Endothelial cell of umbilical vein (primary cell): ENCODE measurements at regions not wholly inside any gene's neighbourhood (a gene's known extent, or its start where the extent isn't known, plus 50 kb on each side); places are given as distances from the start of the nearest gene placed in this dataset.

Experiments used
- BruUV-seq: library from RNA; stranded (reverse); fragments of 400-500 nt; replicated peaks from 2 replicates; lab custom pipeline; 2021; lab: Mats Ljungman, UMichigan
- CTCF ChIA-PET: fragments of 300-600, 350-600 bp; sonication (Branson Sonifier 250); formaldehyde crosslinking; loops from one replicate; lab custom pipeline; 2021; ENCODE audit warnings: antibody characterized with exemption, inconsistent platforms; lab: Charles Lee
- POLR2A ChIA-PET: fragments of 300-600, 350-600 bp; sonication (Branson Sonifier 250); formaldehyde crosslinking; loops from one replicate; lab custom pipeline; 2021; ENCODE audit warnings: antibody characterized with exemption, inconsistent platforms; lab: Charles Lee
- DNase-seq: peaks from one replicate; pipeline ENCODE4 v3.0.0-alpha.2; 2011; ENCODE audit warnings: low read depth, low spot score
- FAIRE-seq: peaks from 2 replicates; lab custom pipeline; 2011; peaks lifted over from hg19 to GRCh38; lab: Jason Lieb, UNC
- H2AFZ ChIP-seq: 2 replicates; pipeline ENCODE4 v1.6.0; 2012; ENCODE audit warnings: low read depth, low read length, control low read depth, inconsistent platforms
- H3K27ac ChIP-seq: 2 replicates; pipeline ENCODE4 v1.5.1; 2011; ENCODE audit warnings: low read depth, mild to moderate bottlenecking, control low read depth, low read length, moderate library complexity; ENCODE audit not compliant: insufficient read depth
- H3K27me3 ChIP-seq, 2 experiments: 2 replicates each; pipeline versions ENCODE4 v1.6.0 to v1.6.1; 2011; ENCODE audit warnings: low read length in 2 of 2, mixed read lengths in 1 of 2; ENCODE audit not compliant: control insufficient read depth in 2 of 2, insufficient read depth in 2 of 2
- H3K36me3 ChIP-seq, 2 experiments: 2 replicates in 1 of 2; 3 replicates in 1 of 2; pipeline ENCODE4 v1.5.1; 2011; ENCODE audit warnings: low read length in 2 of 2, mild to moderate bottlenecking in 1 of 2, moderate library complexity in 1 of 2; ENCODE audit not compliant: control insufficient read depth in 2 of 2, insufficient read depth in 2 of 2; ENCODE audit errors: extremely low read depth in 1 of 2
- H3K4me1 ChIP-seq: 3 replicates; pipeline ENCODE4 v1.5.1; 2011; ENCODE audit warnings: mild to moderate bottlenecking, low read length; ENCODE audit not compliant: control insufficient read depth, insufficient read depth; ENCODE audit errors: extremely low read depth
- H3K4me2 ChIP-seq: 2 replicates; pipeline ENCODE4 v1.6.1; 2011; ENCODE audit warnings: low read length, control low read depth, mixed read lengths; ENCODE audit not compliant: insufficient read depth
- H3K4me3 ChIP-seq, 3 experiments: fragments of 200-600 bp in 1 of 3; sonication (generic), shearing (Covaris generic) in 1 of 3; replicated peaks in 1 of 3; 2 replicates each; pipeline ENCODE4 v1.5.1; 2011 to 2016; ENCODE audit warnings: control low read depth in 3 of 3, low read length in 3 of 3, mild to moderate bottlenecking in 2 of 3, inconsistent platforms in 1 of 3, low read depth in 1 of 3, moderate library complexity in 1 of 3; ENCODE audit not compliant: insufficient read depth in 1 of 3
- H3K79me2 ChIP-seq: 2 replicates; pipeline ENCODE4 v1.6.0; 2012; ENCODE audit warnings: low read length, inconsistent platforms; ENCODE audit not compliant: control insufficient read depth, insufficient read depth
- H3K9ac ChIP-seq: replicated peaks from 2 replicates; pipeline ENCODE3; 2011; ENCODE audit warnings: low read length, control low read depth; ENCODE audit not compliant: insufficient read depth; ENCODE audit errors: extremely low read depth
- H3K9me1 ChIP-seq: replicated peaks from 3 replicates; pipeline ENCODE4 v1.6.0; 2011; ENCODE audit warnings: mild to moderate bottlenecking, low read length; ENCODE audit not compliant: control insufficient read depth, insufficient read depth; ENCODE audit errors: extremely low read depth
- H3K9me3 ChIP-seq: replicated peaks from 2 replicates; pipeline ENCODE4 v1.5.1; 2012; ENCODE audit warnings: low read length, inconsistent platforms; ENCODE audit not compliant: control insufficient read depth, insufficient read depth
- H4K20me1 ChIP-seq: replicated peaks from 2 replicates; pipeline ENCODE3; 2011; ENCODE audit warnings: mild to moderate bottlenecking, low read length; ENCODE audit not compliant: control insufficient read depth, insufficient read depth; ENCODE audit errors: extremely low read depth
- EZH2 ChIP-seq: IDR thresholded peaks from 2 replicates; pipeline ENCODE4 v1.6.1; 2012; ENCODE audit warnings: borderline replicate concordance, low read depth, mild to moderate bottlenecking, moderate library complexity, low read length, inconsistent platforms; ENCODE audit not compliant: severe bottlenecking
- FOS ChIP-seq: IDR thresholded peaks from 2 replicates; pipeline ENCODE4 v1.6.1; 2011; ENCODE audit warnings: mild to moderate bottlenecking, low read length, moderate library complexity, borderline replicate concordance; ENCODE audit not compliant: insufficient read depth
- GATA2 ChIP-seq: IDR thresholded peaks from 2 replicates; pipeline ENCODE4 v1.7.0; 2011; ENCODE audit warnings: low read depth, mild to moderate bottlenecking, moderate library complexity, mixed read lengths, low read length; ENCODE audit not compliant: insufficient read length, insufficient read depth
- JUN ChIP-seq: IDR thresholded peaks from 2 replicates; pipeline ENCODE4 v1.6.1; 2011; ENCODE audit warnings: borderline replicate concordance, low read depth; ENCODE audit not compliant: insufficient read length, insufficient read depth
- MYC ChIP-seq: IDR thresholded peaks from one replicate; pipeline ENCODE4 v1.6.1; 2011; ENCODE audit warnings: mild to moderate bottlenecking, low read depth, low read length
- POLR2A ChIP-seq: IDR thresholded peaks from 2 replicates; pipeline ENCODE4 v1.6.1; 2012; ENCODE audit warnings: low read depth, mild to moderate bottlenecking, control low read depth, low read length
- POLR2AphosphoS5 ChIP-seq: IDR thresholded peaks from 2 replicates; pipeline ENCODE4 v1.6.1; 2012; ENCODE audit warnings: low read depth, mild to moderate bottlenecking, control low read depth, low read length, moderate library complexity; ENCODE audit not compliant: insufficient read depth
- dilution Hi-C: fragments of 300-500 bp; cut with MboI; formaldehyde crosslinking; loops from one replicate; pipeline ENCODE4 v1.15.0; 2019; ENCODE audit warnings: low sequenced_read_pairs; ENCODE audit not compliant: extremely low pct_ligation_motif_present
- intact Hi-C: fragments of 100-400 bp; cut with micrococcal nuclease; formaldehyde crosslinking; loops from one replicate; pipeline ENCODE4 v1.10.0; 2022
- TF ChIP-seq, protein P1 (sequence below): IDR thresholded peaks from 2 replicates; pipeline ENCODE4 v1.6.1; 2011; ENCODE audit not compliant: insufficient read depth, insufficient read length
- TF ChIP-seq, protein P2 (sequence below), 2 donors: IDR thresholded peaks; 1 replicate in 1 of 2; 2 replicates in 1 of 2; pipeline ENCODE4 v1.5.1; 2011; ENCODE audit warnings: low read length in 2 of 2, mild to moderate bottlenecking in 2 of 2, moderate library complexity in 2 of 2, control low read depth in 1 of 2, inconsistent platforms in 1 of 2, low read depth in 1 of 2; ENCODE audit not compliant: insufficient read depth in 1 of 2; ENCODE audit errors: extremely low read depth in 1 of 2

DNA sequence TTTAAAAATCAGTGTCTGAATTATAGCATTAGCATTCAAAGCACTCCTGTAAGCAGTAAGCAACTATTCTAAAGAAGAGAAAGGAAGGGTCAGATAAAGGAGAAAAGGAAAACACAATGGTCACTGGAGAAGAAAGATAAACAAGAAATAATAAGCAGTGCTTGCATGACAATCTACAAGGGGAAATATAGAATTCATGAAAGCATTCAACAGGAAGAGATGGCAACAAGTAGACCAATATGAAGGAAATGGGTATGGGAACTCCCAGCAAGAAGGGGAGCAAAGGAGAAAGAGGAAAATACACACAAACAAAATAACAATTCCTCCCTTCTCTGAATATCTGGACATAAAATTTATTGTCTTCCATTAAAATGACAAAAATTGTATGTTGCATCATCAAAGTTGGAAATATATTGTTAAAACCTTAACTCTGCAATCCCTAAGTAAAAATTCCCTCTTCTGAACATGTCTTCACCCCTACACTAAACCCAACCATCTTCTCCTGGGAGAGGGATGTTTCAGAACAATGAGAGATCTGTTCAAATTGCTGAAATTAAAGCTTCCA lies 206.3 kb upstream of the SAMSN1 start:
- H4K20me1 ChIP-seq, result no peaks in the 10 kb centered on the region
- H3K4me1 ChIP-seq, result no peaks in the 10 kb centered on the region
- H3K4me2 ChIP-seq, result no peak overlapping the region
- BruUV-seq, result no TSS peak
- H3K36me3 ChIP-seq, result no peaks in the 10 kb centered on the region
- no peaks in the 10 kb centered on the region for H3K79me2 ChIP-seq
- ChIA-PET POLR2A (no interaction called here), CTCF (interaction anchor here (0.6 kb wide), 1 partner anchor 20 kb away, joined by 3 read pairs; no protein-coding TSS in a partner anchor)
- no peaks in the 10 kb centered on the region for H3K9me1 ChIP-seq
- no peak overlapping the region for H3K27ac ChIP-seq
- DNase-seq (no peak), FAIRE-seq (no peak)
- intact Hi-C loops, result no loop called here
- TF ChIP-seq MYC (no peak), FOS (no peak), POLR2AphosphoS5 (no peak), EZH2 (no peak), JUN (no peak), GATA2 (no peak), POLR2A (no peak)
- TF ChIP-seq, protein P1, sequence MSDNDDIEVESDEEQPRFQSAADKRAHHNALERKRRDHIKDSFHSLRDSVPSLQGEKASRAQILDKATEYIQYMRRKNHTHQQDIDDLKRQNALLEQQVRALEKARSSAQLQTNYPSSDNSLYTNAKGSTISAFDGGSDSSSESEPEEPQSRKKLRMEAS, result no peak
- TF ChIP-seq, protein P2, sequence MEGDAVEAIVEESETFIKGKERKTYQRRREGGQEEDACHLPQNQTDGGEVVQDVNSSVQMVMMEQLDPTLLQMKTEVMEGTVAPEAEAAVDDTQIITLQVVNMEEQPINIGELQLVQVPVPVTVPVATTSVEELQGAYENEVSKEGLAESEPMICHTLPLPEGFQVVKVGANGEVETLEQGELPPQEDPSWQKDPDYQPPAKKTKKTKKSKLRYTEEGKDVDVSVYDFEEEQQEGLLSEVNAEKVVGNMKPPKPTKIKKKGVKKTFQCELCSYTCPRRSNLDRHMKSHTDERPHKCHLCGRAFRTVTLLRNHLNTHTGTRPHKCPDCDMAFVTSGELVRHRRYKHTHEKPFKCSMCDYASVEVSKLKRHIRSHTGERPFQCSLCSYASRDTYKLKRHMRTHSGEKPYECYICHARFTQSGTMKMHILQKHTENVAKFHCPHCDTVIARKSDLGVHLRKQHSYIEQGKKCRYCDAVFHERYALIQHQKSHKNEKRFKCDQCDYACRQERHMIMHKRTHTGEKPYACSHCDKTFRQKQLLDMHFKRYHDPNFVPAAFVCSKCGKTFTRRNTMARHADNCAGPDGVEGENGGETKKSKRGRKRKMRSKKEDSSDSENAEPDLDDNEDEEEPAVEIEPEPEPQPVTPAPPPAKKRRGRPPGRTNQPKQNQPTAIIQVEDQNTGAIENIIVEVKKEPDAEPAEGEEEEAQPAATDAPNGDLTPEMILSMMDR (IDR thresholded peaks at IDR 0.05; ENCODE audit: extremely low read depth in 1 of 2, insufficient read depth in 1 of 2, low read depth in 1 of 2, low read length in 2 of 2), result no peak
- no peaks in the 10 kb centered on the region for H3K27me3 ChIP-seq
- no peak overlapping the region for H2AFZ ChIP-seq
- H3K4me3 ChIP-seq, result no peak overlapping the region
- H3K9ac ChIP-seq, result no peak overlapping the region
- no peaks in the 10 kb centered on the region for H3K9me3 ChIP-seq
- dilution Hi-C loops, result no loop called here
